T-helper 1 cell (primary cell): ENCODE measurements at regions not wholly inside any gene's neighbourhood (a gene's known extent, or its start where the extent isn't known, plus 50 kb on each side); places are given as distances from the start of the nearest gene placed in this dataset.

Experiments used
- DNase-seq, 5 donors: peaks; one replicate each; pipeline ENCODE4 v3.0.0-alpha.2; 2012 to 2020

- peak in 3 of 5 donors; percentile 11 to 85 (median 13) for DNase-seq
Observed at GRCh38 chr18:54717673-54718407, 110.4 kb upstream of the RAB27B start.

GRCh38 chr18:54718408-54718773 is 109.9 kb upstream of the RAB27B start:
- DNase-seq, result no peak

- DNase-seq, result no peak
Observed at GRCh38 chr18:54720620-54721019, 107.7 kb upstream of the RAB27B start.

- DNase-seq, result no peak
Observed at GRCh38 chr18:54726143-54726542, 102.1 kb upstream of the RAB27B start.

GRCh38 chr18:54734059-54734458 is 94.2 kb upstream of the RAB27B start:
- no peak for DNase-seq

GRCh38 chr18:54736981-54737380 is 91.3 kb upstream of the RAB27B start:
- DNase-seq, result no peak

GRCh38 chr18:54737986-54738385 is 90.3 kb upstream of the RAB27B start:
- DNase-seq, result no peak

- no peak for DNase-seq
Observed at GRCh38 chr18:54739476-54739875, 88.8 kb upstream of the RAB27B start.

- DNase-seq, result no peak
Observed at GRCh38 chr18:54740136-54740846, 88.0 kb upstream of the RAB27B start.

GRCh38 chr18:54742120-54742519 is 86.2 kb upstream of the RAB27B start:
- DNase-seq, result no peak

GRCh38 chr18:54742659-54743604 is 85.3 kb upstream of the RAB27B start:
- DNase-seq, result no peak

GRCh38 chr18:54743605-54743995 is 84.7 kb upstream of the RAB27B start:
- no peak for DNase-seq

GRCh38 chr18:54749291-54749690 is 79.0 kb upstream of the RAB27B start:
- no peak for DNase-seq

- DNase-seq, result no peak
Observed at GRCh38 chr18:54750350-54750749, 77.9 kb upstream of the RAB27B start.

- no peak for DNase-seq
Observed at GRCh38 chr18:54752185-54752584, 76.1 kb upstream of the RAB27B start.

- no peak for DNase-seq
Observed at GRCh38 chr18:54755456-54755855, 72.8 kb upstream of the RAB27B start.

GRCh38 chr18:54762386-54762785 is 65.9 kb upstream of the RAB27B start:
- no peak for DNase-seq

- DNase-seq, result no peak
Observed at GRCh38 chr18:54764786-54765185, 63.5 kb upstream of the RAB27B start.

GRCh38 chr18:54765636-54766375 is 62.5 kb upstream of the RAB27B start:
- no peak for DNase-seq

GRCh38 chr18:54766634-54767033 is 61.6 kb upstream of the RAB27B start:
- no peak for DNase-seq

- DNase-seq, result no peak
Observed at GRCh38 chr18:54767098-54767497, 61.2 kb upstream of the RAB27B start.
